C4-2B (cell line): ENCODE measurements at regions not wholly inside any gene's neighbourhood (a gene's known extent, or its start where the extent isn't known, plus 50 kb on each side); places are given as distances from the start of the nearest gene placed in this dataset.

Source experiments
- H3K27ac ChIP-seq: fragments of 450-650 bp; 2 replicates; pipeline ENCODE4 v1.5.1; 2017
- ZFX ChIP-seq: fragments of 450-650 bp; IDR thresholded peaks from 2 replicates; pipeline ENCODE4 v1.6.1; 2017
- TF ChIP-seq, protein P1 (sequence below): fragments of 450-650 bp; conservative IDR thresholded peaks from 2 replicates; pipeline ENCODE4 v1.5.1; 2017; ENCODE audit warnings: mild to moderate bottlenecking

DNA sequence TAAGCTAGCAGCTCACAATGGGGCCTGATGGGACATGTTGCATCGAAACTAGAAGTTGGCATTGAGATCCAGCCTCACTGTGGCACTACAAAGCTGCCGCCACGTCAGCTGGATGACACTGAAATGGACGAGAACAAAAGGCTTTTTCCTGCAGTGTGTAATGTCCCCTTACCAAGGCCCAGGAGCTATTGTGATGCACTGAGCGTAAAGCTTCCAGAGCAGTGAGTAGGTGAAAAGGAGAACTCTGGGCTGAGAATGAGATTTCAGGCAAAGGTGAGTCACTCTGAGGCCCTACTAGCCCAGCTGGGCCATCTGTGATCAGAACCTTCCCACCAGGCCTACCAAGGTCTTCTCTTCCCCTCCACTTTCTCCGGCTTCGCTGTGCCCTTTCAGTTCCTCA is 528.1 kb upstream of the KLF4 start:
- TF ChIP-seq ZFX = no peak
- TF ChIP-seq, protein P1, sequence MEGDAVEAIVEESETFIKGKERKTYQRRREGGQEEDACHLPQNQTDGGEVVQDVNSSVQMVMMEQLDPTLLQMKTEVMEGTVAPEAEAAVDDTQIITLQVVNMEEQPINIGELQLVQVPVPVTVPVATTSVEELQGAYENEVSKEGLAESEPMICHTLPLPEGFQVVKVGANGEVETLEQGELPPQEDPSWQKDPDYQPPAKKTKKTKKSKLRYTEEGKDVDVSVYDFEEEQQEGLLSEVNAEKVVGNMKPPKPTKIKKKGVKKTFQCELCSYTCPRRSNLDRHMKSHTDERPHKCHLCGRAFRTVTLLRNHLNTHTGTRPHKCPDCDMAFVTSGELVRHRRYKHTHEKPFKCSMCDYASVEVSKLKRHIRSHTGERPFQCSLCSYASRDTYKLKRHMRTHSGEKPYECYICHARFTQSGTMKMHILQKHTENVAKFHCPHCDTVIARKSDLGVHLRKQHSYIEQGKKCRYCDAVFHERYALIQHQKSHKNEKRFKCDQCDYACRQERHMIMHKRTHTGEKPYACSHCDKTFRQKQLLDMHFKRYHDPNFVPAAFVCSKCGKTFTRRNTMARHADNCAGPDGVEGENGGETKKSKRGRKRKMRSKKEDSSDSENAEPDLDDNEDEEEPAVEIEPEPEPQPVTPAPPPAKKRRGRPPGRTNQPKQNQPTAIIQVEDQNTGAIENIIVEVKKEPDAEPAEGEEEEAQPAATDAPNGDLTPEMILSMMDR = no peak
- H3K27ac ChIP-seq = no peak overlapping the region

- no peak overlapping the region for H3K27ac ChIP-seq
Measured at GRCh38 chr9:108016446-108016845, 526.9 kb upstream of the KLF4 start.

DNA sequence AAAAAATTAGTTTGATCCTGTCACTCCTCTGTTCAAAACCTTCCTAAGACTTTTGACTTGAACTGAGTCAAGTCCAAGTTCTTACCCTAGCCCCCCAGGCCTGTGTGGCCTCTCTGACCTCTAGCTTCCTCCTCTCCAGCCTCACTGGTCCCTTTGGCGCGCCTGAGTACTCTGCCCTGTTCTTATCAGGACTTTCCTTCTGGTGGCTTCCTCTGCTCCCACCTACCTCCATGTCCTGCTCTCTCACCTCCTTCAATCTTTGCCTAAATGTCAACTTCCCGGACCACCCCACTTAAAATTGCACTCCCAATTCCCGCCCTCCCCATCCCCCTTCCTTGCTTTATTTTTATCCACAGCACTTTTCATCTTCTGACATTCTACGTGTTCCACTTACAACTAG is 526.1 kb upstream of the KLF4 start:
- TF ChIP-seq ZFX = no peak
- TF ChIP-seq, protein P1 = no peak
- H3K27ac ChIP-seq = no peak overlapping the region

More at GRCh38 chr9:108016446-108016845, 526.9 kb upstream of the KLF4 start:
- no peak for TF ChIP-seq ZFX

- TF ChIP-seq, protein P1 = no peak
- no peak for TF ChIP-seq ZFX
Measured at GRCh38 chr9:108014353-108014752, 524.8 kb upstream of the KLF4 start.

GRCh38 chr9:108012886-108013665 is 523.5 kb upstream of the KLF4 start:
- TF ChIP-seq, protein P1 = no peak
- TF ChIP-seq ZFX = no peak
- no peak overlapping the region for H3K27ac ChIP-seq

More at GRCh38 chr9:108014353-108014752, 524.8 kb upstream of the KLF4 start:
- H3K27ac ChIP-seq = no peak overlapping the region

DNA sequence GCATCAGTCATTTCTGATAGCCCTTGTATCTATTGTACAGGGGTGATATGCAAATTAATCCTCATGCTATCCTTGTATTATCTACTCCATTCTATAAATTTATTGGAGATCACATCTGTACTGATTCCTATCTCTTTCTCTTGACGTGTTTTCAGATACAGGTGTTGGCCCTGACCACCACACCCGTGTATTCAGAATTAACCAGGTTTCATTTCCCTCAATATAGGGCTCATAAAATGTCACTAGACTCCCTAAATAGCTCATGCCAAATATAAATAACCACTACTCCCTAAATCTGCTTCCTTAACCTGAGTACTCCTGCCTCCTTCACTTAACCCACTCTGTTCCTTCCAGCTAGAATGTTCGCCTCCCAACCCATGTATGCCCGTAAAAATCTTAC is 522.8 kb upstream of the KLF4 start:
- H3K27ac ChIP-seq = no peak overlapping the region
- no peak for TF ChIP-seq ZFX
- TF ChIP-seq, protein P1 = no peak

GRCh38 chr9:108003526-108003925 is 514.0 kb upstream of the KLF4 start:
- no peak overlapping the region for H3K27ac ChIP-seq
- TF ChIP-seq ZFX = no peak

DNA sequence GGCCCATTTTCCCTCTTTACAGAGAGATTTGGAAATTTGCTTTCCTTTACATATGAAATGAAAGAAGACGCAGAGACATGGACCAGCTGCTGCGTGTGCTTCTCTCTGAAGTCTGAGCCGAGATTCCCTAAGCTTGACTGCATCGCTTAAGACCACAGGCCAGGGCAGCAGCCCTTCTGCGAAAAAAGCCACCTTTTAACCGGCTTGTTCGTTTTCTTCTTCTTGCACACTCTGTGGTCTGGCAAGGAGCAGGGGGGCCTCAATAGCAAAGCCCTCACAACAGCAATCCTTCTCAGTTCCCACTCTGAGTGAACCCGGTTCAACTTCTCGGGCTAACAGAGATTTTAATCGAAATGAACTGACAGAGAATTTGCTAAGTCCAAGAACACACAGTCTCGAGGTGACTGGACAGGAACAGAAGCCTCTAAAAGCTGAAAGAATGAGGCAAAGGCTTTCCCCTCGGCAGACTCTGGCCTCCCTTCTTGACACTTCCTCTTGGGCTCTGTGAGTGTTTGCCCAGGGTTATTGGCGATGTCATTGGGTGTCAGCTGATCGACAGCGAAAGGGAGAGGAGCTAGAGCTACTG is 512.9 kb upstream of the KLF4 start:
- TF ChIP-seq, protein P1 = no peak
- no peak for TF ChIP-seq ZFX
- no peak overlapping the region for H3K27ac ChIP-seq
